IMR-90 (cell line): ENCODE measurements at regions not wholly inside any gene's neighbourhood (a gene's known extent, or its start where the extent isn't known, plus 50 kb on each side); places are given as distances from the start of the nearest gene placed in this dataset.

Experiments
- BHLHE40 ChIP-seq: fragments of 150-350 bp; IDR thresholded peaks from 2 replicates; pipeline ENCODE4 v1.6.1; 2016; ENCODE audit warnings: mild to moderate bottlenecking, low read depth, low read length
- CEBPB ChIP-seq: IDR thresholded peaks from 2 replicates; pipeline ENCODE4 v1.6.1; 2012; ENCODE audit warnings: low read depth, low read length, improper control_type of control experiment
- CHD1 ChIP-seq: IDR thresholded peaks from 2 replicates; pipeline ENCODE4 v1.6.1; 2012; ENCODE audit warnings: low read depth, low read length, improper control_type of control experiment
- CTCF ChIP-seq: conservative IDR thresholded peaks from 2 replicates; pipeline ENCODE4 v1.5.1; 2012; ENCODE audit warnings: mild to moderate bottlenecking, low read depth, low read length, improper control_type of control experiment
- ELK1 ChIP-seq: fragments of 150-350 bp; IDR thresholded peaks from 2 replicates; pipeline ENCODE4 v1.6.1; 2016; ENCODE audit warnings: low read depth, mild to moderate bottlenecking, low read length, moderate library complexity, borderline replicate concordance
- FOS ChIP-seq: fragments of 150-350 bp; IDR thresholded peaks from 2 replicates; pipeline ENCODE4 v1.6.1; 2016; ENCODE audit warnings: low read depth, low read length
- MAFK ChIP-seq: IDR thresholded peaks from 2 replicates; pipeline ENCODE4 v1.6.1; 2012; ENCODE audit warnings: low read depth, low read length, improper control_type of control experiment
- POLR2A ChIP-seq: IDR thresholded peaks from 2 replicates; pipeline ENCODE4 v1.6.1; 2012; ENCODE audit warnings: mild to moderate bottlenecking, low read depth, low read length
- RAD21 ChIP-seq: IDR thresholded peaks from 2 replicates; pipeline ENCODE4 v1.6.1; 2012; ENCODE audit warnings: low read length, improper control_type of control experiment
- RCOR1 ChIP-seq: IDR thresholded peaks from 2 replicates; pipeline ENCODE4 v1.6.1; 2012; ENCODE audit warnings: mild to moderate bottlenecking, low read length, improper control_type of control experiment; ENCODE audit not compliant: insufficient replicate concordance
- RFX5 ChIP-seq: IDR thresholded peaks from 2 replicates; pipeline ENCODE4 v1.8.0; 2012; ENCODE audit warnings: low read depth, mild to moderate bottlenecking, low read length, moderate library complexity
- TF ChIP-seq, protein P1 (sequence below): fragments of 150-350 bp; IDR thresholded peaks from 2 replicates; pipeline ENCODE4 v1.6.1; 2017; ENCODE audit warnings: mild to moderate bottlenecking, antibody characterized with exemption, low read length, low read depth

- TF ChIP-seq ELK1 (no peak), CTCF (no peak), POLR2A (no peak), FOS (no peak), RCOR1 (no peak), MAFK (no peak), BHLHE40 (no peak), CHD1 (no peak), RAD21 (no peak), CEBPB (no peak), RFX5 (no peak)
- TF ChIP-seq, protein P1, sequence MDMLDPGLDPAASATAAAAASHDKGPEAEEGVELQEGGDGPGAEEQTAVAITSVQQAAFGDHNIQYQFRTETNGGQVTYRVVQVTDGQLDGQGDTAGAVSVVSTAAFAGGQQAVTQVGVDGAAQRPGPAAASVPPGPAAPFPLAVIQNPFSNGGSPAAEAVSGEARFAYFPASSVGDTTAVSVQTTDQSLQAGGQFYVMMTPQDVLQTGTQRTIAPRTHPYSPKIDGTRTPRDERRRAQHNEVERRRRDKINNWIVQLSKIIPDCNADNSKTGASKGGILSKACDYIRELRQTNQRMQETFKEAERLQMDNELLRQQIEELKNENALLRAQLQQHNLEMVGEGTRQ, result no peak
Measured at GRCh38 chr1:72369069-72369757, 86.9 kb upstream of the NEGR1 start.
